ENCODE measurements at regions not wholly inside any gene's neighbourhood (a gene's known extent, or its start where the extent isn't known, plus 50 kb on each side); places are given as distances from the start of the nearest gene placed in this dataset.

GRCh38 chr5:77828445-77828844 is 52.3 kb upstream of the TBCA start:
- Histone ChIP-seq H3K4me3 (no peak overlapping the region), H3K27ac (no peak overlapping the region), H3K4me1 (ENCODE audit: control insufficient read depth in 1 of 2, low read depth in 2 of 2) (no peaks in the 10 kb centered on the region), H3K27me3 (replicated peaks; ENCODE audit: insufficient read depth) (no peaks in the 10 kb centered on the region), H3K9me3 (no peaks in the 10 kb centered on the region), H3K36me3 (no peaks in the 10 kb centered on the region)
- no peak for TF ChIP-seq CTCF (IDR thresholded peaks at IDR 0.05)
- DNase-seq (ENCODE audit: low spot score), result no peak
- no peak for ATAC-seq (ENCODE audit: insufficient number of reproducible peaks, low FRiP score, low read depth)

Data from thoracic aorta (tissue), 2 donors.